OCI-LY7 (cell line): ENCODE measurements at regions not wholly inside any gene's neighbourhood (a gene's known extent, or its start where the extent isn't known, plus 50 kb on each side); places are given as distances from the start of the nearest gene placed in this dataset.

ENCODE experiments used
- BruUV-seq: library from RNA; stranded (reverse); fragments of 400-500 nt; replicated peaks from 2 replicates; lab custom pipeline; 2021; lab: Mats Ljungman, UMichigan
- CTCF ChIA-PET: fragments of 300-600 bp; sonication (Branson Sonifier 250); formaldehyde crosslinking; loops from one replicate; lab custom pipeline; 2022; ENCODE audit warnings: antibody characterized with exemption; ENCODE audit not compliant: unreplicated experiment; lab: Charles Lee
- POLR2A ChIA-PET: fragments of 300-600 bp; sonication (Branson Sonifier 250); formaldehyde crosslinking; loops from one replicate; lab custom pipeline; 2022; ENCODE audit warnings: antibody characterized with exemption; lab: Charles Lee
- DNase-seq: peaks from one replicate; pipeline ENCODE4 v3.0.0-alpha.2; 2015; ENCODE audit warnings: low spot score
- H2AFZ ChIP-seq: fragments of 200-600 bp; sonication (generic), shearing (Covaris generic); 2 replicates; pipeline ENCODE4 v1.6.1; 2014; ENCODE audit warnings: mild to moderate bottlenecking, antibody characterized with exemption, low read length, moderate library complexity
- H3K27ac ChIP-seq: fragments of 200-600 bp; sonication (generic); 2 replicates; pipeline ENCODE4 v1.5.1; 2014; ENCODE audit warnings: mixed run types, low read depth, mild to moderate bottlenecking, moderate library complexity, low read length, inconsistent platforms; ENCODE audit not compliant: poor library complexity, severe bottlenecking
- H3K36me3 ChIP-seq: fragments of 200-600 bp; sonication (generic); 2 replicates; pipeline ENCODE4 v1.6.1; 2014; ENCODE audit warnings: mild to moderate bottlenecking, antibody characterized with exemption, low read length, moderate library complexity, mixed read lengths; ENCODE audit not compliant: insufficient read depth
- H3K4me1 ChIP-seq: fragments of 200-600 bp; sonication (generic); 2 replicates; pipeline ENCODE4 v1.5.1; 2014; ENCODE audit warnings: mild to moderate bottlenecking, low read length; ENCODE audit not compliant: insufficient read depth, poor library complexity, severe bottlenecking
- H3K4me2 ChIP-seq: fragments of 200-600 bp; sonication (generic); 2 replicates; pipeline ENCODE4 v1.6.1; 2014; ENCODE audit warnings: mild to moderate bottlenecking, low read length
- H3K4me3 ChIP-seq: fragments of 200-600 bp; sonication (generic); 2 replicates; pipeline ENCODE4 v1.5.1; 2014; ENCODE audit warnings: mild to moderate bottlenecking, low read depth, low read length; ENCODE audit not compliant: poor library complexity, severe bottlenecking
- H3K79me2 ChIP-seq: fragments of 200-600 bp; sonication (generic); 2 replicates; pipeline ENCODE4 v1.6.1; 2016; ENCODE audit warnings: low read depth, mild to moderate bottlenecking, low read length, moderate library complexity, mixed read lengths; ENCODE audit not compliant: insufficient read depth
- H3K9me2 ChIP-seq: fragments of 200-600 bp; sonication (generic); 2 replicates; pipeline ENCODE4 v1.6.1; 2016; ENCODE audit warnings: mild to moderate bottlenecking, low read length, mixed read lengths; ENCODE audit not compliant: insufficient read depth
- H3K9me3 ChIP-seq: fragments of 200-600 bp; sonication (generic); 2 replicates; pipeline ENCODE4 v1.6.1; 2014; ENCODE audit warnings: mild to moderate bottlenecking, mixed run types, low read length, mixed read lengths
- H4K20me1 ChIP-seq: fragments of 200-600 bp; sonication (generic); 2 replicates; pipeline ENCODE4 v1.6.1; 2014; ENCODE audit warnings: mild to moderate bottlenecking, antibody characterized with exemption, low read length, moderate library complexity, mixed read lengths; ENCODE audit not compliant: insufficient read depth
- CTCF ChIP-seq: fragments of 200-600 bp; sonication (generic); conservative IDR thresholded peaks from 2 replicates; pipeline ENCODE4 v1.5.1; 2014; ENCODE audit warnings: mild to moderate bottlenecking, antibody characterized with exemption, low read length, moderate library complexity, mixed read lengths
- EZH2phosphoT487 ChIP-seq: fragments of 200-600 bp; sonication (generic); IDR thresholded peaks from 2 replicates; pipeline ENCODE4 v1.6.1; 2018; ENCODE audit warnings: low read depth, borderline replicate concordance, mild to moderate bottlenecking, mixed run types, antibody characterized with exemption, low read length, moderate library complexity, mixed read lengths
- intact Hi-C: fragments of 100-400 bp; cut with micrococcal nuclease; formaldehyde crosslinking; loops from one replicate; pipeline ENCODE4 v1.10.0; 2022; ENCODE audit not compliant: unreplicated experiment

DNA sequence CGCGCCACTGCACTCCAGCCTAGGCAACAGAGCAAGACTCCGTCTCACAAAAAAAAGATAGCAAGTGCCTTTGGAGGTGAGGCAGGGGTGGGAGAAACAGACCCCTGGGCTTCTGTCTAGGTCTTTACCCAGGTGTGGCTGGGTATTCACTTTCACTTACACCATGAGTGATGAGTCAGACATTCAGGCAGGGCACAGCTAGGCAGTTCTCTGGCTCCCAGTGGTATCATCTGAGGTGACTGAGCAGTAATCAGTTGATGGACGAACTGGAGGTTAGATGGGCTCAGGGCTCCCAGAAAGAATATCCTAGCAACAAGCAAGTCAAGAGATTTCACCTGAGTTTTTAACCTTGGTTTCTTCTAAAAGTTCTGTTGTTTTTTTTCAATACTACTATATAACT lies 107.0 kb upstream of the RAB6C start:
- Histone ChIP-seq H3K9me3 (no peaks in the 10 kb centered on the region), H2AFZ (no peak overlapping the region), H4K20me1 (no peaks in the 10 kb centered on the region), H3K4me3 (no peak overlapping the region), H3K27ac (no peak overlapping the region), H3K4me1 (no peaks in the 10 kb centered on the region), H3K4me2 (no peak overlapping the region), H3K9me2 (no peaks in the 10 kb centered on the region), H3K79me2 (no peaks in the 10 kb centered on the region), H3K36me3 (no peaks in the 10 kb centered on the region)
- intact Hi-C loops, result no loop called here
- BruUV-seq, result no TSS peak
- ChIA-PET POLR2A (interaction anchor here (0.5 kb wide), 1 partner anchor 1743 kb away, joined by 4 read pairs; no protein-coding TSS in a partner anchor), CTCF (no interaction called here)
- TF ChIP-seq CTCF (no peak), EZH2phosphoT487 (no peak)
- no peak for DNase-seq

- Histone ChIP-seq H3K4me1 (no peaks in the 10 kb centered on the region), H3K27ac (no peak overlapping the region), H4K20me1 (no peaks in the 10 kb centered on the region), H3K79me2 (no peaks in the 10 kb centered on the region), H3K4me2 (peak overlapping the region; percentile 63; the same call in 1 of the 2 replicates), H2AFZ (0 out of 2 replicates have a peak overlapping the region, but pooled peaks have one; percentile 96), H3K4me3 (peak overlapping the region; percentile 60), H3K9me3 (no peaks in the 10 kb centered on the region), H3K9me2 (no peaks in the 10 kb centered on the region), H3K36me3 (no peaks in the 10 kb centered on the region)
- DNase-seq, result no peak
- no TSS peak for BruUV-seq
- no peak for TF ChIP-seq CTCF
- no peak for TF ChIP-seq EZH2phosphoT487
- POLR2A ChIA-PET, result interaction anchor here (0.7 to 1.6 kb wide), 4 partner anchors 9 to 465 kb away, joined by 3 to 5 read pairs (median 3); partner anchors contain the start of gene MZT2B
- CTCF ChIA-PET, result no interaction called here
- intact Hi-C loops, result no loop called here
Measured at GRCh38 chr2:129876541-129876940, 102.9 kb upstream of the RAB6C start.

DNA sequence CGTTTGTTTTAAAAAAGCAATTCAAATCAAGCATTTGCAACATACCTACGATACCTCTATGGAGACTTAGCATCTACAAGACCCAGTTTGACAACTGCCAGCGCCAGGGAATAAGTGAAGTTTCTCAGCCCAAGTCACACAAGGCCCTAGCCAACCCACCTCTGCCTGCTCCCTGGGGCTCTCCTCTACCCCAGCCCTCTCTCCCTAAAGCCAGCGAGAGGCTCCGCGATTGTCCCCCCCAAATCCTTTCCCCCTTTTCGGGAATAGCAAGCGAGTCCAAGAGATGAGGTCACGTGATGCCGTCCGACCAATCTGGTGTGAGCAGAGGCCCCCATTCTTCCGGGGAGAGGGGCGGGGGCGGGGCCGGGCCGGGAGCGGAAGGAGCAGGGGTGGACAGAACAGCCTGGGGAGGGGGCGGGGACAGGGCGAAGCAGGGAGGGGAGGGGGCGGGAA lies 102.2 kb upstream of the RAB6C start:
- no TSS peak for BruUV-seq
- Histone ChIP-seq H2AFZ (peak overlapping the region; percentile 96), H3K27ac (no peak overlapping the region), H3K36me3 (no peaks in the 10 kb centered on the region), H3K4me2 (peak overlapping the region; percentile 63), H3K9me2 (no peaks in the 10 kb centered on the region), H3K4me3 (peak overlapping the region; percentile 60), H3K4me1 (no peaks in the 10 kb centered on the region), H3K9me3 (no peaks in the 10 kb centered on the region), H3K79me2 (no peaks in the 10 kb centered on the region), H4K20me1 (no peaks in the 10 kb centered on the region)
- DNase-seq, result peak; percentile 70
- ChIA-PET POLR2A (interaction anchor here (0.7 to 1.1 kb wide), 3 partner anchors 8 to 465 kb away, joined by 3 read pairs; partner anchors contain the start of gene MZT2B), CTCF (no interaction called here)
- intact Hi-C loops, result no loop called here
- TF ChIP-seq EZH2phosphoT487, result no peak
- no peak for TF ChIP-seq CTCF
